Right lobe of liver (tissue), 4 donors: ENCODE measurements at regions not wholly inside any gene's neighbourhood (a gene's known extent, or its start where the extent isn't known, plus 50 kb on each side); places are given as distances from the start of the nearest gene placed in this dataset.

ENCODE experiments used
- POLR2A ChIP-seq: fragments of 450-650 bp; IDR thresholded peaks from one replicate; pipeline ENCODE4 v1.6.1; 2017; ENCODE audit warnings: antibody characterized with exemption, mild to moderate bottlenecking
- TF ChIP-seq, protein P1 (sequence below), 4 donors: fragments of 200-600 bp in 3 of 4; fragments of 450-650 bp in 1 of 4; IDR thresholded peaks; one replicate each; pipeline versions ENCODE4 v1.5.1 to v1.8.0; 2016 to 2022; ENCODE audit warnings: antibody characterized with exemption in 4 of 4, mild to moderate bottlenecking in 2 of 4
- donor health status: DM: no; HTN: no; CAD: no.
- donor health status: DM: no; HTN: no; CAD: no.
- donor health status: DM: no; HTN: yes; CAD: no.

DNA sequence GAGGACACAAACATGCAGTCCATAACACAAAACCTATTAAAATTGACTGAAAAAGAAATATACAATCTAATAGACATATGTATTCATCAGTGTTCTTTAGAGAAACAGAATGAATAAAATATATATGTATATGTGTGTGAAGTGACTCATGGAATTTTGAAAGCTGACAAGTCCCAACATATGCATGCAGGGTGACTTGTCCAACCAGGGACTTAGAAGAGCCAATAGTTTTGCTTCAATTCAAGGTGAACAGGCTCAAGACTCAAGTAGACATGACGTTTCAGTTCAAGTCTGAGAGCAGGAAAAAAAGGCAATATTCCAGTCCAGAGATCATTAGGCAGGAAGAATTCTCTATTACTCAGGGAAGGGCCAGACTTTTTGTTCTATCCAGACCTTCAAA is 271.2 kb upstream of the SETBP1 start:
- TF ChIP-seq, protein P1, sequence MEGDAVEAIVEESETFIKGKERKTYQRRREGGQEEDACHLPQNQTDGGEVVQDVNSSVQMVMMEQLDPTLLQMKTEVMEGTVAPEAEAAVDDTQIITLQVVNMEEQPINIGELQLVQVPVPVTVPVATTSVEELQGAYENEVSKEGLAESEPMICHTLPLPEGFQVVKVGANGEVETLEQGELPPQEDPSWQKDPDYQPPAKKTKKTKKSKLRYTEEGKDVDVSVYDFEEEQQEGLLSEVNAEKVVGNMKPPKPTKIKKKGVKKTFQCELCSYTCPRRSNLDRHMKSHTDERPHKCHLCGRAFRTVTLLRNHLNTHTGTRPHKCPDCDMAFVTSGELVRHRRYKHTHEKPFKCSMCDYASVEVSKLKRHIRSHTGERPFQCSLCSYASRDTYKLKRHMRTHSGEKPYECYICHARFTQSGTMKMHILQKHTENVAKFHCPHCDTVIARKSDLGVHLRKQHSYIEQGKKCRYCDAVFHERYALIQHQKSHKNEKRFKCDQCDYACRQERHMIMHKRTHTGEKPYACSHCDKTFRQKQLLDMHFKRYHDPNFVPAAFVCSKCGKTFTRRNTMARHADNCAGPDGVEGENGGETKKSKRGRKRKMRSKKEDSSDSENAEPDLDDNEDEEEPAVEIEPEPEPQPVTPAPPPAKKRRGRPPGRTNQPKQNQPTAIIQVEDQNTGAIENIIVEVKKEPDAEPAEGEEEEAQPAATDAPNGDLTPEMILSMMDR (IDR thresholded peaks at IDR 0.05): no peak
- TF ChIP-seq POLR2A: no peak
